ENCODE measurements at regions not wholly inside any gene's neighbourhood (a gene's known extent, or its start where the extent isn't known, plus 50 kb on each side); places are given as distances from the start of the nearest gene placed in this dataset.

DNA sequence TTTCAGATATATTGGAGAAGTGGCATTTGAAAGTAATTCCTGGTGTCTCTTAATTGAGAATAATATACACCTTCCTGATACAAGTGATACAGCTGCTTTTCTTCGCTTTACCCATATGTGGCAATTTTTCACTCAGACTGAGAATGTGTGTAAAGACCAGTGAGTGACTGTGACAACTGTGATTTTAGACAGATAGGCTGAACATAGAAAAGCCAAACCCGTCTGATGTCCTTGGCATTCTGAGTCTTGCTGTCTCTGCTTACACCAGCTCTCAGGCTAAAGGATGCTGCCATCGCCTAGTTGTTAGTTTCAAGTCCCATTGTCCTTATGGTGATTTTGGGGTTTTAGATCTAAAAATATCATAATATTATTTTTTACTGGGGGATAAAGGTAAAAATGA is 492.6 kb downstream of the RFC3 start:
- intact Hi-C loops (cut with DNase I; ENCODE audit: low total_unique reads), result no loop called here
- no peaks in the 10 kb centered on the region for H3K9me3 ChIP-seq
- H3K4me1 ChIP-seq, result no peaks in the 10 kb centered on the region
- 88 to 89% methylated on average over 3 of the region's 3 CpGs for WGBS, 2 donors
- no peaks in the 10 kb centered on the region for H3K27me3 ChIP-seq
- DNase-seq, result no peak
- H3K36me3 ChIP-seq (ENCODE audit: low read depth, missing control alignments), result no peaks in the 10 kb centered on the region
- TF ChIP-seq, protein P1, sequence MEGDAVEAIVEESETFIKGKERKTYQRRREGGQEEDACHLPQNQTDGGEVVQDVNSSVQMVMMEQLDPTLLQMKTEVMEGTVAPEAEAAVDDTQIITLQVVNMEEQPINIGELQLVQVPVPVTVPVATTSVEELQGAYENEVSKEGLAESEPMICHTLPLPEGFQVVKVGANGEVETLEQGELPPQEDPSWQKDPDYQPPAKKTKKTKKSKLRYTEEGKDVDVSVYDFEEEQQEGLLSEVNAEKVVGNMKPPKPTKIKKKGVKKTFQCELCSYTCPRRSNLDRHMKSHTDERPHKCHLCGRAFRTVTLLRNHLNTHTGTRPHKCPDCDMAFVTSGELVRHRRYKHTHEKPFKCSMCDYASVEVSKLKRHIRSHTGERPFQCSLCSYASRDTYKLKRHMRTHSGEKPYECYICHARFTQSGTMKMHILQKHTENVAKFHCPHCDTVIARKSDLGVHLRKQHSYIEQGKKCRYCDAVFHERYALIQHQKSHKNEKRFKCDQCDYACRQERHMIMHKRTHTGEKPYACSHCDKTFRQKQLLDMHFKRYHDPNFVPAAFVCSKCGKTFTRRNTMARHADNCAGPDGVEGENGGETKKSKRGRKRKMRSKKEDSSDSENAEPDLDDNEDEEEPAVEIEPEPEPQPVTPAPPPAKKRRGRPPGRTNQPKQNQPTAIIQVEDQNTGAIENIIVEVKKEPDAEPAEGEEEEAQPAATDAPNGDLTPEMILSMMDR (IDR thresholded peaks at IDR 0.05), result no peak
- TF ChIP-seq POLR2A (IDR thresholded peaks at IDR 0.05), result no peak
- no peak overlapping the region for H3K4me3 ChIP-seq
- no peak overlapping the region for H3K27ac ChIP-seq

DNA sequence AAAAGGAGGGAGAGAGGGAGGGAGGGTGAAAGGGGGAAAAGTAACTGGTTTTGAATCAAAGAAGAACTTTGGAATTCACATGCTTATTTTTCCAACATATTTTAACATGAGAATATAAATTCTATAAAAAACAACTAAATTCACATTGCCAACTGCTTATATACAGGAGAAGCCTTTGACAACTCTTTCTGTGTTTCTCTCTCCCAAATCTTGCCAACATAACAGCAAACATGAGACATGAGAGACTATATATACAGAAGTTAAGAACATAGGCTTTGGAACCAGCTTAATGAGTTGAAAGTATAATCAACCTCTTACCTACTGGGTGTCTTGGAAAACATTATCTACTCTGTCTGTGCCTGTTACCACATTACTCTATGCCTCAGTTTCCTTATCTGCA is 493.3 kb downstream of the RFC3 start:
- no peaks in the 10 kb centered on the region for H3K4me1 ChIP-seq
- intact Hi-C loops (cut with DNase I; ENCODE audit: low total_unique reads), result no loop called here
- no peak overlapping the region for H3K27ac ChIP-seq
- no peaks in the 10 kb centered on the region for H3K36me3 ChIP-seq (ENCODE audit: low read depth, missing control alignments)
- TF ChIP-seq, protein P1 (IDR thresholded peaks at IDR 0.05), result no peak
- no peak for TF ChIP-seq POLR2A (IDR thresholded peaks at IDR 0.05)
- no peak for DNase-seq
- H3K9me3 ChIP-seq, result no peaks in the 10 kb centered on the region
- H3K27me3 ChIP-seq, result no peaks in the 10 kb centered on the region
- no peak overlapping the region for H3K4me3 ChIP-seq

DNA sequence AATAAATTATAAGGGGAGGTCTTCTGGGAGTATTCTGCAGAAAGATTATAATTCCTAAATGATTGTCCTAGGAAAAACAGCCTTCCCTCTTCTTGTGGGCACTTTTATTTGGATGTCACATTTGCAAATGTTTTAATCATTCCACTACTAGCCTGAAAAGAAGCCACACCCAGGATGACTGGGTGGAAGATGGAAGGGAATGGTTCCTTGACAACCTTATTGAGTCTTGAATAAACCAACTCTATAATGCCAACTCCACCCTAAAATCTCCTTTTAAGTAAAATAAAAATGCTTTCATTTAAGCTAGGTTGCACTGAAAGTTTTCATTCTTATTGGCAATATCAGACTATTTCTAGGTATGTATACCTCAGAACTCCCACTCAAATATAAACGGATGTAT is 494.6 kb downstream of the RFC3 start:
- no peaks in the 10 kb centered on the region for H3K4me1 ChIP-seq
- no peak for DNase-seq
- no peaks in the 10 kb centered on the region for H3K36me3 ChIP-seq (ENCODE audit: low read depth, missing control alignments)
- no peak overlapping the region for H3K27ac ChIP-seq
- H3K4me3 ChIP-seq, result no peak overlapping the region
- TF ChIP-seq, protein P1 (IDR thresholded peaks at IDR 0.05), result no peak
- no peak for TF ChIP-seq POLR2A (IDR thresholded peaks at IDR 0.05)
- intact Hi-C loops (cut with DNase I; ENCODE audit: low total_unique reads), result no loop called here
- no peaks in the 10 kb centered on the region for H3K27me3 ChIP-seq
- 75 to 83% methylated on average over 1 of the region's 1 CpG for WGBS, 2 donors
- H3K9me3 ChIP-seq, result no peaks in the 10 kb centered on the region

DNA sequence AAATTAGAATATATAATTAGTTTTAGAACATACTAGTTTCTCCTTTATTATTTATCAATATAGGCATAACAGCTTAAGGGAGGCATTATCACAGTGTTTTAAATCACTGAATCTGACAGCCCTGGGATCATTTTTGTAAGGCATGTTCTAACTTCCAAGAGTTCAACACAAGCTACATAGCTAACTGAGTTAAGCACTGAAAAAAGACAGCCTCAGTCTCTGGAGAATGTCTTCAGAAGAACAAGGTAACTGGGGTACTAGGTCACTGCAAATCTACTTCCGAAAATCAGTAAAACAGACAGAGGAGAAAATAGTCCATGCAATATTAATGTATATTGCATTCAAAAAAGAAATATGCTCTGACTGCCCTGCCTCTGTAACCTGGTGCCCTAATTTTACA is 502.1 kb downstream of the RFC3 start:
- Histone ChIP-seq H3K4me1 (no peaks in the 10 kb centered on the region), H3K27me3 (no peaks in the 10 kb centered on the region), H3K9me3 (no peaks in the 10 kb centered on the region), H3K4me3 (no peak overlapping the region), H3K36me3 (ENCODE audit: low read depth, missing control alignments) (no peaks in the 10 kb centered on the region), H3K27ac (no peak overlapping the region)
- intact Hi-C loops (cut with DNase I; ENCODE audit: low total_unique reads), result no loop called here
- DNase-seq, result no peak
- no peak for TF ChIP-seq POLR2A (IDR thresholded peaks at IDR 0.05)
- TF ChIP-seq, protein P1 (IDR thresholded peaks at IDR 0.05), result no peak
- WGBS, 2 donors, result 75 to 81% methylated on average over 1 of the region's 1 CpG

DNA sequence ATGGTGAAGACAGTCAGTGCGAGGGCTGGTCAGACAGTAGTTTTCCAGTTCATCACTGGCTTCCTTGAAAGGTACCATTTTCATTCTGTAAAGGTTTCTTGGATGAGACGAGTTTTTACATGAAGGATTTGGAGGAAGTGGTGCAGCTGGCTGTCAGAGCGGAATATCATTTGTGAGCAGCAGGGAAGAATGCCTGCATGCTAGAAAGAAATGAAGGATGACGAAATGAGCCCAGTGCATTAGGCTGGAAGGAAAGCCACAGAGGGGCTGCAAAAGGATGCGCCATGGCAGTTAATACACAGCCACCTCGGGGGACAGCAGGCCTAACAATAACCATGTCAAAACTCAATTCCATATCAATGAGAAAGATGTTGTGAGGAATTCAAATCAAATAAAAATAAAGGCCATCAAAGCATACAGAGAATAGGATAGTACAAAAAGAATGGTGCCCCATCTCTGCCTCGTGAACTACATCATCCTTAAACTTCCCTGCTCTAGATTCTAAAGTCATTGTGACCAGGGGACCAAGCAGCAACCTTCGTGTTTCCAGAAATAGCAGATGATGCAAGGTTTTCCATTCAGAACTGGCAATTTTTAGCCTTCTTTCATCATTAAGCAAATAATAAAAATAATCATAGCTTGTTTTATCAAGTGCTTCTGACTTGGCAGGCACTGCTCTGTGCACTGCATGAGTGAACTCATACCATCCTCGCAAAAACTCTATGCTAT is 504.2 kb downstream of the RFC3 start:
- intact Hi-C loops (cut with DNase I; ENCODE audit: low total_unique reads), result no loop called here
- 77 to 83% methylated on average over 9 of the region's 9 CpGs for WGBS, 2 donors
- no peaks in the 10 kb centered on the region for H3K27me3 ChIP-seq
- no peaks in the 10 kb centered on the region for H3K9me3 ChIP-seq
- H3K4me3 ChIP-seq, result no peak overlapping the region
- no peaks in the 10 kb centered on the region for H3K36me3 ChIP-seq (ENCODE audit: low read depth, missing control alignments)
- no peak for TF ChIP-seq POLR2A (IDR thresholded peaks at IDR 0.05)
- TF ChIP-seq, protein P1 (IDR thresholded peaks at IDR 0.05), result no peak
- no peak for DNase-seq
- H3K27ac ChIP-seq, result no peak overlapping the region
- no peaks in the 10 kb centered on the region for H3K4me1 ChIP-seq

Measured in testis (tissue), 2 donors.